Smooth muscle cell of the brain vasculature (primary cell): ENCODE measurements at regions not wholly inside any gene's neighbourhood (a gene's known extent, or its start where the extent isn't known, plus 50 kb on each side); places are given as distances from the start of the nearest gene placed in this dataset.

Experiments used
- DNase-seq: peaks from one replicate; pipeline ENCODE4 v3.0.0-alpha.2; 2012; ENCODE audit warnings: low read depth, low spot score

- no peak for DNase-seq
These were observed 248.0 kb upstream of the TBC1D5 start for GRCh38 chr3:17990390-17990789.

- DNase-seq = no peak
These were observed 244.0 kb upstream of the TBC1D5 start for GRCh38 chr3:17986348-17986816.

GRCh38 chr3:17985658-17986347 lies 243.4 kb upstream of the TBC1D5 start:
- DNase-seq = no peak

GRCh38 chr3:17983106-17983505 lies 240.7 kb upstream of the TBC1D5 start:
- DNase-seq = no peak

GRCh38 chr3:17982211-17982880 lies 239.9 kb upstream of the TBC1D5 start:
- DNase-seq = no peak

GRCh38 chr3:17980863-17981262 lies 238.4 kb upstream of the TBC1D5 start:
- no peak for DNase-seq

GRCh38 chr3:17979911-17980310 lies 237.5 kb upstream of the TBC1D5 start:
- no peak for DNase-seq

- DNase-seq = no peak
These were observed 236.8 kb upstream of the TBC1D5 start for GRCh38 chr3:17979252-17979651.

GRCh38 chr3:17974206-17974841 lies 231.9 kb upstream of the TBC1D5 start:
- no peak for DNase-seq

GRCh38 chr3:17972959-17973906 lies 230.8 kb upstream of the TBC1D5 start:
- no peak for DNase-seq

GRCh38 chr3:17972476-17972875 lies 230.0 kb upstream of the TBC1D5 start:
- no peak for DNase-seq

- DNase-seq = no peak
These were observed 229.6 kb upstream of the TBC1D5 start for GRCh38 chr3:17972030-17972429.

- no peak for DNase-seq
These were observed 227.6 kb upstream of the TBC1D5 start for GRCh38 chr3:17969985-17970568.

GRCh38 chr3:17969244-17969643 lies 226.8 kb upstream of the TBC1D5 start:
- no peak for DNase-seq

GRCh38 chr3:17967953-17968607 lies 225.6 kb upstream of the TBC1D5 start:
- no peak for DNase-seq

GRCh38 chr3:17967111-17967510 lies 224.7 kb upstream of the TBC1D5 start:
- no peak for DNase-seq

- DNase-seq = no peak
These were observed 222.9 kb upstream of the TBC1D5 start for GRCh38 chr3:17965331-17965730.

GRCh38 chr3:17964108-17964507 lies 221.7 kb upstream of the TBC1D5 start:
- no peak for DNase-seq

GRCh38 chr3:17955411-17955810 lies 213.0 kb upstream of the TBC1D5 start:
- DNase-seq = no peak

- no peak for DNase-seq
These were observed 212.4 kb upstream of the TBC1D5 start for GRCh38 chr3:17954801-17955200.

GRCh38 chr3:17951241-17951640 lies 208.8 kb upstream of the TBC1D5 start:
- no peak for DNase-seq
